GM23338 (cell line): ENCODE measurements at regions not wholly inside any gene's neighbourhood (a gene's known extent, or its start where the extent isn't known, plus 50 kb on each side); places are given as distances from the start of the nearest gene placed in this dataset.

Source experiments
- ATAC-seq: fragments of 200-7000 bp; cut with Tn5 transposase; 3 replicates; pipeline ENCODE4 v1.9.1; 2020
- DNase-seq: peaks from one replicate; pipeline ENCODE4 v3.0.0-alpha.2; 2015; ENCODE audit warnings: low spot score
- H2AFZ ChIP-seq: fragments of 200-600 bp; sonication (generic); 2 replicates; pipeline ENCODE4 v1.8.0; 2016; ENCODE audit warnings: antibody characterized with exemption, mild to moderate bottlenecking, moderate library complexity
- H3F3A ChIP-seq: fragments of 200-600 bp; sonication (generic); replicated peaks from 2 replicates; pipeline ENCODE4 v1.8.0; 2017; ENCODE audit warnings: antibody characterized with exemption, mixed run types, low read depth
- H3K27ac ChIP-seq: fragments of 200-600 bp; sonication (generic); 2 replicates; pipeline ENCODE4 v1.6.1; 2016; ENCODE audit warnings: low read depth
- H3K27me3 ChIP-seq: fragments of 200-600 bp; sonication (generic); 2 replicates; pipeline ENCODE4 v1.8.0; 2016; ENCODE audit warnings: mild to moderate bottlenecking, mixed run types, moderate library complexity; ENCODE audit not compliant: insufficient read depth
- H3K36me3 ChIP-seq: fragments of 200-600 bp; sonication (generic); 2 replicates; pipeline ENCODE4 v1.8.0; 2016; ENCODE audit warnings: mild to moderate bottlenecking; ENCODE audit not compliant: insufficient read depth
- H3K4me1 ChIP-seq: fragments of 200-600 bp; sonication (generic); 2 replicates; pipeline ENCODE4 v1.8.0; 2016; ENCODE audit warnings: mild to moderate bottlenecking, moderate library complexity; ENCODE audit not compliant: insufficient read depth
- H3K4me2 ChIP-seq: fragments of 200-600 bp; sonication (generic); 2 replicates; pipeline ENCODE4 v1.7.1; 2017; ENCODE audit warnings: mixed run types
- H3K4me3 ChIP-seq: fragments of 200-600 bp; sonication (generic); 2 replicates; pipeline ENCODE4 v1.6.1; 2016; ENCODE audit warnings: mixed run types
- H3K79me2 ChIP-seq: fragments of 200-600 bp; sonication (generic); replicated peaks from 2 replicates; pipeline ENCODE4 v1.8.0; 2017; ENCODE audit warnings: mild to moderate bottlenecking; ENCODE audit not compliant: insufficient read depth
- H3K9me2 ChIP-seq: fragments of 200-600 bp; sonication (generic); 2 replicates; pipeline ENCODE4 v1.8.0; 2017; ENCODE audit not compliant: insufficient read depth
- H4K20me1 ChIP-seq: fragments of 200-600 bp; sonication (generic); replicated peaks from 2 replicates; pipeline ENCODE4 v1.8.0; 2017; ENCODE audit warnings: mild to moderate bottlenecking; ENCODE audit not compliant: insufficient read depth
- H3K27ac Mint-ChIP-seq: 2 replicates; pipeline ENCODE4 v1.8.0; 2020; ENCODE audit warnings: inconsistent platforms, mild to moderate bottlenecking, moderate library complexity, mixed read lengths
- H3K27me3 Mint-ChIP-seq: 3 replicates; pipeline ENCODE4 v1.8.0; 2022; ENCODE audit warnings: low read depth, mild to moderate bottlenecking, moderate library complexity, mixed read lengths, inconsistent platforms; ENCODE audit not compliant: insufficient read depth, poor library complexity
- H3K36me3 Mint-ChIP-seq: 3 replicates; pipeline ENCODE4 v1.8.0; 2021; ENCODE audit warnings: low read depth, mild to moderate bottlenecking, inconsistent platforms, moderate library complexity, mixed read lengths
- H3K4me1 Mint-ChIP-seq: 3 replicates; pipeline ENCODE4 v1.8.0; 2020; ENCODE audit warnings: mild to moderate bottlenecking, inconsistent platforms, mixed read lengths
- H3K4me3 Mint-ChIP-seq: 3 replicates; pipeline ENCODE4 v1.8.0; 2021; ENCODE audit warnings: moderate library complexity, mild to moderate bottlenecking, inconsistent platforms, mixed read lengths
- H3K9me3 Mint-ChIP-seq: 3 replicates; pipeline ENCODE4 v1.8.0; 2020; ENCODE audit warnings: moderate library complexity, mild to moderate bottlenecking, inconsistent platforms, mixed read lengths
- CREB1 ChIP-seq: fragments of 250-450 bp; sonication (Bioruptor Pico); IDR thresholded peaks from 2 replicates; pipeline ENCODE4 v1.5.0; 2020; ENCODE audit warnings: low read depth, mild to moderate bottlenecking, moderate library complexity
- EZH2 ChIP-seq: fragments of 200-600 bp; sonication (generic); IDR thresholded peaks from one replicate; pipeline ENCODE4 v1.8.0; 2017; ENCODE audit warnings: antibody characterized with exemption, mild to moderate bottlenecking, low read depth; ENCODE audit not compliant: unreplicated experiment
- EZH2phosphoT487 ChIP-seq: fragments of 200-600 bp; sonication (generic); IDR thresholded peaks from one replicate; pipeline ENCODE4 v1.8.1; 2018; ENCODE audit warnings: antibody characterized with exemption; ENCODE audit not compliant: unreplicated experiment
- JUNB ChIP-seq: IDR thresholded peaks from one replicate; pipeline ENCODE4 v1.6.1; 2016; ENCODE audit warnings: antibody characterized with exemption; ENCODE audit not compliant: unreplicated experiment
- NANOG ChIP-seq: IDR thresholded peaks from 2 replicates; pipeline ENCODE4 v1.6.1; 2016; ENCODE audit warnings: antibody characterized with exemption, borderline replicate concordance
- POLR2AphosphoS5 ChIP-seq: IDR thresholded peaks from 2 replicates; pipeline ENCODE4 v1.6.1; 2016; ENCODE audit warnings: antibody characterized with exemption, low read depth
- STAT1 ChIP-seq: IDR thresholded peaks from one replicate; pipeline ENCODE4 v1.6.1; 2016; ENCODE audit warnings: antibody characterized with exemption; ENCODE audit not compliant: unreplicated experiment
- ZNF114 ChIP-seq: fragments of 250-450 bp; sonication (Bioruptor Pico); IDR thresholded peaks from 2 replicates; pipeline ENCODE4 v1.5.0; 2020; ENCODE audit warnings: mild to moderate bottlenecking, moderate library complexity
- ZNF331 ChIP-seq: fragments of 250-450 bp; sonication (Bioruptor Pico); IDR thresholded peaks from 2 replicates; pipeline ENCODE4 v1.5.0; 2020; ENCODE audit warnings: low read depth, mild to moderate bottlenecking, moderate library complexity
- ZNF462 ChIP-seq: fragments of 250-450 bp; sonication (Bioruptor Pico); IDR thresholded peaks from 2 replicates; pipeline ENCODE4 v1.5.0; 2020; ENCODE audit warnings: mild to moderate bottlenecking, moderate library complexity
- TF ChIP-seq, protein P1 (sequence below): IDR thresholded peaks from 2 replicates; pipeline ENCODE4 v1.6.1; 2016; ENCODE audit warnings: antibody characterized with exemption
- TF ChIP-seq, protein P2 (sequence below): IDR thresholded peaks from one replicate; pipeline ENCODE4 v1.6.1; 2018; ENCODE audit warnings: antibody characterized with exemption; ENCODE audit not compliant: unreplicated experiment
- TF ChIP-seq, protein P3 (sequence below), 2 experiments: fragments of 200-600 bp in 1 of 2; sonication (generic) in 1 of 2; conservative IDR thresholded peaks; 2 replicates each; pipeline versions ENCODE4 v1.5.1 to v1.6.1; 2016 to 2017; ENCODE audit warnings: antibody characterized with exemption in 2 of 2, low read depth in 2 of 2, mild to moderate bottlenecking in 2 of 2, moderate library complexity in 1 of 2

- no peaks in the 10 kb centered on the region for H3F3A ChIP-seq
- no peak overlapping the region for H3K27ac Mint-ChIP-seq
- no peaks in the 10 kb centered on the region for H3K4me1 ChIP-seq
- H3K4me1 Mint-ChIP-seq: peaks cover 2% of the 10 kb centered on the region; the same call in 1 of the 3 replicates
- H3K36me3 Mint-ChIP-seq: no peaks in the 10 kb centered on the region; the same call in 2 of the 3 replicates
- H3K9me2 ChIP-seq: peaks cover 7% of the 10 kb centered on the region
- no peaks in the 10 kb centered on the region for H3K27me3 Mint-ChIP-seq
- no peaks in the 10 kb centered on the region for H4K20me1 ChIP-seq
- ATAC-seq: no peak
- no peak overlapping the region for H3K4me2 ChIP-seq
- no peak overlapping the region for H3K4me3 ChIP-seq
- H3K9me3 Mint-ChIP-seq: peaks cover 8% of the 10 kb centered on the region; the same call in 2 of the 3 replicates
- H3K27me3 ChIP-seq: no peaks in the 10 kb centered on the region
- DNase-seq: no peak
- H3K79me2 ChIP-seq: no peaks in the 10 kb centered on the region
- no peak overlapping the region for H3K27ac ChIP-seq
- no peaks in the 10 kb centered on the region; the same call in 1 of the 2 replicates for H3K36me3 ChIP-seq
- TF ChIP-seq CREB1 (CRISPR knock-in tag): no peak
- TF ChIP-seq, protein P1, sequence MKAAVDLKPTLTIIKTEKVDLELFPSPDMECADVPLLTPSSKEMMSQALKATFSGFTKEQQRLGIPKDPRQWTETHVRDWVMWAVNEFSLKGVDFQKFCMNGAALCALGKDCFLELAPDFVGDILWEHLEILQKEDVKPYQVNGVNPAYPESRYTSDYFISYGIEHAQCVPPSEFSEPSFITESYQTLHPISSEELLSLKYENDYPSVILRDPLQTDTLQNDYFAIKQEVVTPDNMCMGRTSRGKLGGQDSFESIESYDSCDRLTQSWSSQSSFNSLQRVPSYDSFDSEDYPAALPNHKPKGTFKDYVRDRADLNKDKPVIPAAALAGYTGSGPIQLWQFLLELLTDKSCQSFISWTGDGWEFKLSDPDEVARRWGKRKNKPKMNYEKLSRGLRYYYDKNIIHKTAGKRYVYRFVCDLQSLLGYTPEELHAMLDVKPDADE: no peak
- TF ChIP-seq EZH2: no peak
- TF ChIP-seq, protein P2, sequence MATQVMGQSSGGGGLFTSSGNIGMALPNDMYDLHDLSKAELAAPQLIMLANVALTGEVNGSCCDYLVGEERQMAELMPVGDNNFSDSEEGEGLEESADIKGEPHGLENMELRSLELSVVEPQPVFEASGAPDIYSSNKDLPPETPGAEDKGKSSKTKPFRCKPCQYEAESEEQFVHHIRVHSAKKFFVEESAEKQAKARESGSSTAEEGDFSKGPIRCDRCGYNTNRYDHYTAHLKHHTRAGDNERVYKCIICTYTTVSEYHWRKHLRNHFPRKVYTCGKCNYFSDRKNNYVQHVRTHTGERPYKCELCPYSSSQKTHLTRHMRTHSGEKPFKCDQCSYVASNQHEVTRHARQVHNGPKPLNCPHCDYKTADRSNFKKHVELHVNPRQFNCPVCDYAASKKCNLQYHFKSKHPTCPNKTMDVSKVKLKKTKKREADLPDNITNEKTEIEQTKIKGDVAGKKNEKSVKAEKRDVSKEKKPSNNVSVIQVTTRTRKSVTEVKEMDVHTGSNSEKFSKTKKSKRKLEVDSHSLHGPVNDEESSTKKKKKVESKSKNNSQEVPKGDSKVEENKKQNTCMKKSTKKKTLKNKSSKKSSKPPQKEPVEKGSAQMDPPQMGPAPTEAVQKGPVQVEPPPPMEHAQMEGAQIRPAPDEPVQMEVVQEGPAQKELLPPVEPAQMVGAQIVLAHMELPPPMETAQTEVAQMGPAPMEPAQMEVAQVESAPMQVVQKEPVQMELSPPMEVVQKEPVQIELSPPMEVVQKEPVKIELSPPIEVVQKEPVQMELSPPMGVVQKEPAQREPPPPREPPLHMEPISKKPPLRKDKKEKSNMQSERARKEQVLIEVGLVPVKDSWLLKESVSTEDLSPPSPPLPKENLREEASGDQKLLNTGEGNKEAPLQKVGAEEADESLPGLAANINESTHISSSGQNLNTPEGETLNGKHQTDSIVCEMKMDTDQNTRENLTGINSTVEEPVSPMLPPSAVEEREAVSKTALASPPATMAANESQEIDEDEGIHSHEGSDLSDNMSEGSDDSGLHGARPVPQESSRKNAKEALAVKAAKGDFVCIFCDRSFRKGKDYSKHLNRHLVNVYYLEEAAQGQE: no peak
- no peak for TF ChIP-seq ZNF462 (CRISPR knock-in tag)
- no peak for TF ChIP-seq ZNF331 (CRISPR knock-in tag)
- no peak for TF ChIP-seq NANOG
- no peak for TF ChIP-seq JUNB
- TF ChIP-seq STAT1: no peak
- no peak for TF ChIP-seq POLR2AphosphoS5
- no peak for TF ChIP-seq EZH2phosphoT487
- TF ChIP-seq, protein P3, sequence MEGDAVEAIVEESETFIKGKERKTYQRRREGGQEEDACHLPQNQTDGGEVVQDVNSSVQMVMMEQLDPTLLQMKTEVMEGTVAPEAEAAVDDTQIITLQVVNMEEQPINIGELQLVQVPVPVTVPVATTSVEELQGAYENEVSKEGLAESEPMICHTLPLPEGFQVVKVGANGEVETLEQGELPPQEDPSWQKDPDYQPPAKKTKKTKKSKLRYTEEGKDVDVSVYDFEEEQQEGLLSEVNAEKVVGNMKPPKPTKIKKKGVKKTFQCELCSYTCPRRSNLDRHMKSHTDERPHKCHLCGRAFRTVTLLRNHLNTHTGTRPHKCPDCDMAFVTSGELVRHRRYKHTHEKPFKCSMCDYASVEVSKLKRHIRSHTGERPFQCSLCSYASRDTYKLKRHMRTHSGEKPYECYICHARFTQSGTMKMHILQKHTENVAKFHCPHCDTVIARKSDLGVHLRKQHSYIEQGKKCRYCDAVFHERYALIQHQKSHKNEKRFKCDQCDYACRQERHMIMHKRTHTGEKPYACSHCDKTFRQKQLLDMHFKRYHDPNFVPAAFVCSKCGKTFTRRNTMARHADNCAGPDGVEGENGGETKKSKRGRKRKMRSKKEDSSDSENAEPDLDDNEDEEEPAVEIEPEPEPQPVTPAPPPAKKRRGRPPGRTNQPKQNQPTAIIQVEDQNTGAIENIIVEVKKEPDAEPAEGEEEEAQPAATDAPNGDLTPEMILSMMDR (conservative IDR thresholded peaks at IDR 0.05; ENCODE audit: low read depth in 2 of 2): no peak
- no peak for TF ChIP-seq ZNF114 (CRISPR knock-in tag)
- H2AFZ ChIP-seq: no peak overlapping the region
- no peak overlapping the region for H3K4me3 Mint-ChIP-seq
These were observed 271.8 kb downstream of the AEBP2 start for GRCh38 chr12:19710811-19711793.
